CD14-positive monocyte (primary cell): ENCODE measurements at regions not wholly inside any gene's neighbourhood (a gene's known extent, or its start where the extent isn't known, plus 50 kb on each side); places are given as distances from the start of the nearest gene placed in this dataset.

Source experiments
- DNase-seq, 3 donors: peaks; one replicate each; pipeline ENCODE4 v3.0.0-alpha.2; 2011 to 2022
- H2AFZ ChIP-seq: 2 replicates; pipeline ENCODE4 v1.6.0; 2012; ENCODE audit warnings: mild to moderate bottlenecking, low read depth, low read length, inconsistent platforms; ENCODE audit not compliant: insufficient read depth, poor library complexity, severe bottlenecking
- H3K27ac ChIP-seq, 2 donors: 1 replicate in 1 of 2; 2 replicates in 1 of 2; pipeline ENCODE4 v1.5.1; 2012 to 2013; ENCODE audit warnings: low read length in 2 of 2, control low read depth in 1 of 2, inconsistent platforms in 1 of 2, low read depth in 1 of 2, mild to moderate bottlenecking in 1 of 2
- H3K27me3 ChIP-seq, 2 donors: one replicate each; pipeline versions ENCODE4 v1.6.0 to v1.6.1; 2011 to 2013; ENCODE audit warnings: low read length in 2 of 2; ENCODE audit not compliant: control insufficient read depth in 2 of 2, insufficient read depth in 2 of 2
- H3K36me3 ChIP-seq, 2 donors: replicated peaks in 1 of 2; 1 replicate in 1 of 2; 2 replicates in 1 of 2; pipeline versions ENCODE4 v1.5.1 to v1.6.1; 2012 to 2013; ENCODE audit warnings: low read length in 2 of 2, control low read depth in 1 of 2, inconsistent platforms in 1 of 2, mild to moderate bottlenecking in 1 of 2; ENCODE audit not compliant: insufficient read depth in 2 of 2, control insufficient read depth in 1 of 2
- H3K4me1 ChIP-seq, 2 donors: 1 replicate in 1 of 2; 2 replicates in 1 of 2; pipeline versions ENCODE4 v1.5.1 to v1.6.1; 2012 to 2013; ENCODE audit warnings: low read length in 2 of 2, control low read depth in 1 of 2, inconsistent platforms in 1 of 2, mild to moderate bottlenecking in 1 of 2, moderate library complexity in 1 of 2; ENCODE audit not compliant: insufficient read depth in 2 of 2, control insufficient read depth in 1 of 2
- H3K4me2 ChIP-seq: replicated peaks from 2 replicates; pipeline ENCODE3; 2012; ENCODE audit warnings: low read length, moderate library complexity, mild to moderate bottlenecking; ENCODE audit not compliant: poor library complexity, severe bottlenecking; ENCODE audit errors: extremely low read depth
- H3K4me3 ChIP-seq, 3 experiments: fragments of 200-600 bp in 1 of 3; sonication (generic) in 1 of 3; replicated peaks in 1 of 3; 1 replicate in 2 of 3; 2 replicates in 1 of 3; pipeline ENCODE4 v1.5.1; 2011 to 2013; ENCODE audit warnings: low read length in 3 of 3, mild to moderate bottlenecking in 3 of 3, control low read depth in 2 of 3, low read depth in 2 of 3, inconsistent platforms in 1 of 3, moderate library complexity in 1 of 3
- H3K79me2 ChIP-seq: 2 replicates; pipeline ENCODE4 v1.6.0; 2012; ENCODE audit warnings: mild to moderate bottlenecking, control low read depth, inconsistent platforms, low read length, moderate library complexity; ENCODE audit not compliant: insufficient read depth
- H3K9ac ChIP-seq: 2 replicates; pipeline ENCODE4 v1.6.0; 2017; ENCODE audit warnings: low read length, mild to moderate bottlenecking; ENCODE audit not compliant: insufficient read depth, poor library complexity, severe bottlenecking
- H3K9me3 ChIP-seq, 2 donors: replicated peaks in 1 of 2; 1 replicate in 1 of 2; 2 replicates in 1 of 2; pipeline versions ENCODE4 v1.5.1 to v1.6.1; 2012 to 2013; ENCODE audit warnings: low read length in 2 of 2, control low read depth in 1 of 2; ENCODE audit not compliant: control insufficient read depth in 1 of 2, insufficient read depth in 1 of 2
- H4K20me1 ChIP-seq: 2 replicates; pipeline ENCODE4 v1.6.0; 2012; ENCODE audit warnings: mild to moderate bottlenecking, low read length, control low read depth, moderate library complexity; ENCODE audit not compliant: insufficient read depth
- H3K27ac Mint-ChIP-seq, 7 donors: one replicate each; pipeline ENCODE4 v1.8.0; 2020; ENCODE audit warnings: mild to moderate bottlenecking in 7 of 7, mixed read lengths in 7 of 7, moderate library complexity in 6 of 7, inconsistent platforms in 2 of 7
- H3K27me3 Mint-ChIP-seq, 3 donors: one replicate each; pipeline ENCODE4 v1.8.0; 2021 to 2022; ENCODE audit warnings: low read depth in 3 of 3, mild to moderate bottlenecking in 3 of 3, mixed read lengths in 3 of 3, moderate library complexity in 3 of 3, inconsistent platforms in 1 of 3
- H3K36me3 Mint-ChIP-seq, 2 donors: one replicate each; pipeline ENCODE4 v1.8.0; 2020; ENCODE audit warnings: mixed read lengths in 2 of 2, inconsistent platforms in 1 of 2, mild to moderate bottlenecking in 1 of 2
- H3K4me1 Mint-ChIP-seq: one replicate; pipeline ENCODE4 v1.8.0; 2020; ENCODE audit warnings: mild to moderate bottlenecking, mixed read lengths
- H3K4me3 Mint-ChIP-seq, 2 donors: one replicate each; pipeline ENCODE4 v1.8.0; 2020; ENCODE audit warnings: mild to moderate bottlenecking in 2 of 2, mixed read lengths in 2 of 2, moderate library complexity in 1 of 2
- H3K9me3 Mint-ChIP-seq, 7 donors: one replicate each; pipeline ENCODE4 v1.8.0; 2020 to 2022; ENCODE audit warnings: mixed read lengths in 7 of 7, mild to moderate bottlenecking in 6 of 7, moderate library complexity in 6 of 7, inconsistent platforms in 2 of 7
- WGBS: methylation state at CpG from one replicate; pipeline ENCODE4 v1.1.5; 2013; ENCODE audit warnings: missing lambda C conversion rate; ENCODE audit not compliant: insufficient coverage; 5-methylcytosine and 5-hydroxymethylcytosine counted together
- intact Hi-C, 2 donors: fragments of 100-400 bp; cut with micrococcal nuclease; formaldehyde crosslinking; loops; one replicate each; pipeline versions ENCODE4 v1.15.0 to v1.15.1; 2023
- TF ChIP-seq, protein P1 (sequence below): fragments of 200-600 bp; IDR thresholded peaks from one replicate; pipeline ENCODE4 v1.8.0; 2022; ENCODE audit warnings: antibody characterized with exemption, mild to moderate bottlenecking

DNA sequence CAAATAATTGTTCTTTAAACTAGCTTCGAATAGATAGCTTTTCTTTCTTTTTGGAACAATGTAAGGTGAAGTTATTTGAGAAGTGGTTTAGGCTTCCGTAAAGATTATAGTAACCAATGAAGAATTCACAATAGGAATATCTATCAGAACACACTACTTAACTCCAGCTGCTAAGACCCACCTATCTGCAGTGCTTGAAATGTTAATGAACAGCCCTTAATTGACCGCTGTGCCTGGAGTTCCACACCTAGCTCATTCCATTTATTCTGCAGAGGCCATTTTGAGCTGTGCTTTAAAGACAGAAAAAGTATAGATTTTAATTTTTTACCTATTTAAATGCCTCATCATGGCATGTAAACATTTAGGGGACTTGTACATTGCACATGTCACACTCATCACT is 83.3 kb upstream of the APCDD1 start:
- H3K4me1 Mint-ChIP-seq, result peaks cover 22% of the 10 kb centered on the region
- H3K4me3 Mint-ChIP-seq, result no peak overlapping the region
- Histone ChIP-seq H3K9ac (no peak overlapping the region), H4K20me1 (no peaks in the 10 kb centered on the region), H3K27me3 (no peaks in the 10 kb centered on the region), H3K9me3 (no peaks in the 10 kb centered on the region), H3K4me3 (no peak overlapping the region), H3K4me1 (peaks cover 30% of the 10 kb centered on the region in 2 donors), H3K4me2 (no peak overlapping the region), H3K79me2 (no peaks in the 10 kb centered on the region), H3K27ac (no peak overlapping the region), H2AFZ (no peak overlapping the region), H3K36me3 (no peaks in the 10 kb centered on the region)
- intact Hi-C loops, result no loop called here
- DNase-seq, result no peak
- TF ChIP-seq, protein P1, sequence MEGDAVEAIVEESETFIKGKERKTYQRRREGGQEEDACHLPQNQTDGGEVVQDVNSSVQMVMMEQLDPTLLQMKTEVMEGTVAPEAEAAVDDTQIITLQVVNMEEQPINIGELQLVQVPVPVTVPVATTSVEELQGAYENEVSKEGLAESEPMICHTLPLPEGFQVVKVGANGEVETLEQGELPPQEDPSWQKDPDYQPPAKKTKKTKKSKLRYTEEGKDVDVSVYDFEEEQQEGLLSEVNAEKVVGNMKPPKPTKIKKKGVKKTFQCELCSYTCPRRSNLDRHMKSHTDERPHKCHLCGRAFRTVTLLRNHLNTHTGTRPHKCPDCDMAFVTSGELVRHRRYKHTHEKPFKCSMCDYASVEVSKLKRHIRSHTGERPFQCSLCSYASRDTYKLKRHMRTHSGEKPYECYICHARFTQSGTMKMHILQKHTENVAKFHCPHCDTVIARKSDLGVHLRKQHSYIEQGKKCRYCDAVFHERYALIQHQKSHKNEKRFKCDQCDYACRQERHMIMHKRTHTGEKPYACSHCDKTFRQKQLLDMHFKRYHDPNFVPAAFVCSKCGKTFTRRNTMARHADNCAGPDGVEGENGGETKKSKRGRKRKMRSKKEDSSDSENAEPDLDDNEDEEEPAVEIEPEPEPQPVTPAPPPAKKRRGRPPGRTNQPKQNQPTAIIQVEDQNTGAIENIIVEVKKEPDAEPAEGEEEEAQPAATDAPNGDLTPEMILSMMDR, result no peak
- H3K27ac Mint-ChIP-seq, result peak overlapping the region in 1 of 7 donors; percentile 35
- H3K36me3 Mint-ChIP-seq, result no peaks in the 10 kb centered on the region
- peaks cover 0 to 3% (median 0%) of the 10 kb centered on the region in 7 donors for H3K9me3 Mint-ChIP-seq
- no peaks in the 10 kb centered on the region for H3K27me3 Mint-ChIP-seq
- WGBS, result 100% methylated on average over 1 of the region's 3 CpGs

DNA sequence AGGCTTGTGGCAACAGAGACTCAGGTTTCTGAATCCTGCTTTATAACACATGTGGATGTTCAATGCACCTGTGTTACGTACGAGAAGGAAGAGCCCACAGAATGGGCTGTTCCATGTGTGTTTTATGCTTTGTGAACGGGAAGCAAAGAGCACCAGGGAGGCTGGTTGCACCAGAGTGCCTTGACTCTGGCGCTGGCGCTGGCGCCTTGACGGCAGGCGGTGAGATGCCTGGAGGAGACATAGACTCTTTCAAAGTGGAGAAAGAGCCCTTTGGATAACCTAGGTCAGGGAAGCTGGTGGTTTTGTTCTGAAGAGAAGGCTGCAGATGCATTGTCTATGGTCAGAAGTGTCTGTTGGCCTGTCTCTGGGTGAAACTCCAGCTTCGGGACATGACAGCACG is 80.2 kb upstream of the APCDD1 start:
- H3K4me1 ChIP-seq, result peaks cover 20 to 25% of the 10 kb centered on the region in 2 donors

More for the DNA sequence above, 80.2 kb upstream of the APCDD1 start:
- intact Hi-C loops, result no loop called here
- Histone ChIP-seq H3K27me3 (no peaks in the 10 kb centered on the region), H2AFZ (no peak overlapping the region), H3K4me2 (no peak overlapping the region), H3K36me3 (no peaks in the 10 kb centered on the region), H3K9ac (no peak overlapping the region), H3K27ac (no peak overlapping the region), H3K4me3 (no peak overlapping the region), H4K20me1 (no peaks in the 10 kb centered on the region), H3K9me3 (no peaks in the 10 kb centered on the region), H3K79me2 (no peaks in the 10 kb centered on the region)
- TF ChIP-seq, protein P1, result no peak
- Mint-ChIP-seq H3K27ac (no peak overlapping the region), H3K4me3 (no peak overlapping the region), H3K36me3 (no peaks in the 10 kb centered on the region), H3K27me3 (no peaks in the 10 kb centered on the region), H3K9me3 (peaks cover 0 to 3% (median 0%) of the 10 kb centered on the region in 7 donors), H3K4me1 (peaks cover 16% of the 10 kb centered on the region)
- no peak for DNase-seq
- WGBS, result 91% methylated on average over 10 of the region's 10 CpGs
